HG03159 (cell line): ENCODE measurements at regions not wholly inside any gene's neighbourhood (a gene's known extent, or its start where the extent isn't known, plus 50 kb on each side); places are given as distances from the start of the nearest gene placed in this dataset.
"Not testable (repeated sequence)": the region's sequence is repeated elsewhere in the genome, so short reads cannot be mapped to it uniquely, and the experiment has no call there.

ENCODE experiments used
- ATAC-seq: cut with Tn5 transposase; IDR thresholded peaks from one replicate; pipeline ENCODE4 v1.9.1; 2021; ENCODE audit warnings: mild to moderate bottlenecking, moderate library complexity; ENCODE audit not compliant: unreplicated experiment

GRCh38 chr4:27620886-27621285 lies 760.2 kb downstream of the STIM2 start:
- ATAC-seq: no peak

GRCh38 chr4:27624749-27625148 lies 764.1 kb downstream of the STIM2 start:
- no peak for ATAC-seq

DNA sequence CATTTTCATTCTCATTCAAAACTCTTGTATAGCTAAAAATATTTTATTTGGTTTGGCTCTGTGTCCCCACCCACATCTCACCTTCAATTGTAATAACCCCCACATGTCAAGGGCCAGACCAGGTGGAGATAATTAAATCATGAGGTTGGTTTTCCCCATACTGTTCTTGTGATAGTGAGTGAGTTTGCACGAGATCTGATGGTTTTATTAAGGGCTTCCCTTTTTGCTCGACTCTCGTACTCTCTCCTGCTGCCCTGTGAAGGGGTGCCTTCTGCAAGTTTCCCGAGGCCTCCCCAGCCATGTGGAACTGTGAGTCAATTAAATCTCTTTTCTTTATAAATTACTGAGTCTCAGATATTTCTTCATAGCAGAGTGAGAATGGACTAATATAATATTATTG lies 768.0 kb downstream of the STIM2 start:
- ATAC-seq: no peak

DNA sequence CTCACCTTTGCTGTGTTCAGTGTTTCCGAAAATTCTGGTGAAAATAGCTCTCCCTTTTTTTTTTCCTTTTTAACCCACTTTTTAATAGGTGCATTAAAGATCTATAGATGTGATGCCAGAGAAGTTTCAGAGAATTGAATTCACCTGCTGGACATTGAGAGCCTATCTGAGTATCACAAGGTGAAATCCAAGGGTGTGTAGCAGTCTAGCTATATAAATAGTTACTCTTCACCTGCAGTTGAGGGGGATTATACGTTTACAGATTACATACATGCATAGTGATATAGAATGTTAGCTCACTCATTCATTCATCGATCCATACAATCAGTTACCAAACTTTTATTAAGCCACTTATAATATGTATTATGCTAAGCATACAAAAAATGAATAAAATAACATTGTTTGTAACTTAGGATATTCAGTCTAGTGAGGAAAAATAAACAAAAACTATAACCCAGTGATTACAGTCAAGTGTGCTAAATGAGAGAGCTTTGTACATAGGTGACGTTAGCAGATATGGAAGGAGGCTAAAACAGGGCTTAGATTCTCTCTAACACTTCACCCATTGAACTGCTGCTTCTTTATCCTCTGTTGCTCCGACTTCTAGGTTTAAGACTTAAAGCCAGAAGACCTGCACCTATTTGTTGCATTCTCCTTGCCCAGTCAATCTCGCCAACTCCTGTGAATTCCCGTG lies 769.0 kb downstream of the STIM2 start:
- no peak for ATAC-seq

DNA sequence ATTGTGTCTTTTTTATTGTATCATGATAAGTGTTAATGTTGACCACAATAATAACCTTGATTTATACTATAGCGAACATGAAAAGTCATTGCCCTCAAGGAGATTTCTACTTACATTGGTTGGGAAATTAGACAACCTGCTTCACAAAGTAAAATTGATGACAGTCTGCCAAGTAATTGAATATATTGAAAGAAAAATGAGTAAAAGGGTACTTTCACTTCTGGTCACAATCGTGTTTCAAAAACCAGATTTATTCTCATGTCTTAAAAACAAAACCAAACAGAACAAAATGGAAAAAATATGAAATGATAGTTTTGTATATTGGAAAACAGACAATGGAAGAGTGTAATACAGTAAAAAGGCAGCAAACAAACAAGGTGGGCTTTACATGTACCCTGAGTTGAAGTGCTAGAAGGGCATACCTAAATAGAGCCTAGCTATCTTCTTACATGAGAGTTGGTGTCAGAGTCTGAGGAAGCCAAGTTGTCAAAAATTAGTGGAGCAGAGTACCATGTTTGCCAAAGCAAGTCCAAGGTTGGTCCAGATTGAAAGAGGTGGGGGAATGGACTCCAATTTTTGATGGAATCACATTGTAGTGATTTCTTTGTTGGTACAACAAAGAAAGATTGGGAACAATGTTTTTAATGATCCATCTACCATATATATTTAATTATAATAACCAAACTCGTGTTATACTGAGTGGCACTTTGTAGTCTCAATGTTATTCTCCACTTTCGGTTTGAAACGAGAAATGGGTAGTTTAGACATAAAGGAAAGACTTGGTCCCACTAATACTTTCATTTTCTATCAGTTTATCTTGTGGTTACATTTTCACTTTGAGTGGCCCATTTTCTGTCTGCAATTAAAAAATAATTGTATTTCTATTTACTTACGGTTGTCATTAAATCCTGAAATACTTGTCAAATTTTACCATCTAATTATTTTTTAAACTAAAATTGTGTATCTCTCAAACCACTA lies 775.6 kb downstream of the STIM2 start:
- ATAC-seq: peak; percentile 81

DNA sequence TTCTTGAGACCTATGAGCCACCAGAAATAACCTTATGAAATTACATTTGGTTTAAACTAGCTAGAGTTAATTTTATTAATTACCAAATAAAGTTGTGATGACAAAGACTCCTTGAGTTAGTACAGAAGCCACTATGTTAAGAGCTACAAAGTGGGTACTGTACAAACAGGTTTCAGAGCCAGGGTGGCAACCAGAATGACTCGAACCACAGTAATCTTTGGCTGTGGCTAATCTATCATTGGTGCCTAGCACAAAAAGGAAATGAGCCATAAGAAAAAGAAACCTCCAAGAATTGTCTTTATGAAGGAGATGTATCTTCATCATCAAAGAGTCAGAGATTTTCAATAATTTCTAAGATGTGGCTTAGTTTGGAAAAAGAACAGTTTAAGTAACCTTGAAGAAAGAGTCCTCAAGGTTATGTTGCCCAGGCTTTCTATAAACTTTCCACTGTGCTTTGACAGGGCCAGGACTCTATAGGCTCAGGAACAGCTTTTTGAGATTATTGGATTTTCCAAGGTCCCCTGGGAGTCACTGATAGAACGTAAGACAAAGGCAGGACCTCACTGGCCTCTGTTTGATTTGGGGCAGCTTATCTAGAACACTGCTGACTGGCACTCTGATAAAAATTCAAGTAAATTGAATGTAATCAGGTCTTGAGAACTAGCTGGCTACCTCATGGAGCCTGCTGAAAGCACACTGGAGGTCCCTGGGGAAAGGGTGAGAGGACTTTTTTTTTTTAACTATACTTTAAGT lies 777.7 kb downstream of the STIM2 start:
- ATAC-seq: no peak

DNA sequence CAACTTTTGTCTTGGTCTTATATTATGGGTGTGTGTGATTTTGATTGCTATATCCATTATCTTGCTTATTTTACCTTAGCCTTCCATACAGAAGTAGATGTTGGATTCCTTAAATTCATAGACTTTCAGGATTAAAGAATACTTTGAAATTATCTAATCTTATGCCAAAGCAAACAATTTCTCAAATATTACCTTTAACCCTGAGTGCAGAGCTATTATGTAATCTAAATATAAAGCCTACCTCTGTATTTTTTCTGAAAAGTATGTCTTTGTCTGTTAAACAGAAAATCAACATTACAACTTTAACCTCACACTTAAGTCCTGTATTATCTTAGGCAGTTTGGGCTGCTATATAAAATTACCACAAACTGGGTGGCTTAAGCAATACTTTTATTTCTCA lies 782.5 kb downstream of the STIM2 start:
- no peak for ATAC-seq

DNA sequence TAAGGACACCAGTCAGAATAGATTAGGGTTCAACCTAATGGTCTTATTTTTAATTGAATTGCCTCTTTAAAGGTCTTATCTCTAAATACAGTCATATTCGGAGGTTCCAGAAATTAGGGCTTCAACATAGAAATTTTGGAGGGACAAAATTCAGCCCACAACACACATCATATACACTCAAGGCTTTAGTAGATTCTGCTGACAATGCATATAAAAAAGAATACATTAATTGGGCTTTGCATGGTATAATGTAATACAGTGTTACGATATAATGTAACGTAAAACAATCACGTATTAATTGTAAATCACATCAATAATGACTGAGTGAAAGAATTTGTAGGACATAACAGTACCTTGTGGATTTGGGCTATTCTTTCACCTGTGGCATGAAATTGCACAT lies 787.8 kb downstream of the STIM2 start:
- no peak for ATAC-seq

- no peak for ATAC-seq
Observed at GRCh38 chr4:27662426-27662825, 801.8 kb downstream of the STIM2 start.

DNA sequence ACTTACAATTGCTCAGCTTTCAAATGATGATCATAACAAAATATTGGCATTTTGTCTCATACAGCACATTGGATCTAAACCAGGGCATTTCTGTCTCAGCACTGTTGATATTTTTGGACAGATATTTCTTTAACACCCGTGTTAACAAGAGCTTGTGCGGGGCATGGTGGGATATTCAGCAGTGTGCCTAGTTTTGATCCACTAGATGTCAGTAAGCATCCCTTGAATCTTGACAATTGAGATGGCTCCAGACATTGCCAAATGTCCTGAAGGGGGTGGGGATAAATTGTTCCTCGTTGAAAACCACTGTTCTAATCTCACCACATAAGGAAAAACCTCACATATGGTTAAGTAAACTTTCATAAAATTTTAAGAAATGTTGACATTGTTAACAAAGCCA lies 806.3 kb downstream of the STIM2 start:
- no peak for ATAC-seq

GRCh38 chr4:27668001-27668400 lies 807.4 kb downstream of the STIM2 start:
- no peak for ATAC-seq

- no peak for ATAC-seq
Observed at GRCh38 chr4:27678027-27678426, 817.4 kb downstream of the STIM2 start.

GRCh38 chr4:27684610-27685011 lies 824.0 kb downstream of the STIM2 start:
- peak; percentile 97 for ATAC-seq

DNA sequence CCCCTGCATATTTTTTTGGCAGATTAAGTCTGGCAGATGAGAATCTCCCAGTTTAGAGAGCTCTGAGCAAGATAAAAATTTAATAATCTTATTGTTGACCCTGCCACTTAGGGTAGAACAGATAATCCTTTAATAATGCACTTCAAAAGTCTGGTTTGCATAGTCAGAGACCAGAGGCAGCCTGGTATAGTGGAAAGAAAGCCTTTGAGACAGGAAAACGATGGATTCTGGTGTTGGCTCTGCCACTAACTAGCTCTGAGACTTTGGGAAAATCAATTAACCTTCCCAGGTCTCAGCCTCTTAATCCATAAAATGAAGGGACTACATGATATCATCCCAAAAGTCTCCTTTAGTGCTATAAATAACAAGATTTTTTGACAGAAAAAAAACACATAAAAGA lies 824.5 kb downstream of the STIM2 start:
- no peak for ATAC-seq

- ATAC-seq: no peak
Observed at GRCh38 chr4:27685947-27686346, 825.3 kb downstream of the STIM2 start.

DNA sequence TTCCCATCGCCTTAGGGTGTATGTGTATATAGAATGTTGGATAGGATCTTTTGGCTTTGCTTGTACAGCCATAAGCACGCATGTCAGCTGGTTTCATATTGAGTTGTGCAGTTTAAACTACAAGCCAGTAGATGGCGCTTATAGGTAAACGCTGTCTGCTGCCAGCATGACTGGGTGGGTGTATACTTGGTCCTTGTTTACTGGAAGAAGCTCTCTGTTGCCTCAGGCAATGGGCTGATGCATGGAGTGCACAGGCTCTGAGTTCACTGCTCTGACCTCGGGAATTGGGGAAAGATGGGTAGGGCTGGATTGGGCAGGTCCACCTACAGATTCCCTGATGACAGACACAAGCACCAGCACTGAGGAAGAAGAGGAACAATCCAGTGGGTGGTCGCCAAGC lies 831.5 kb downstream of the STIM2 start:
- peak; percentile 93 for ATAC-seq

- no peak for ATAC-seq
Observed at GRCh38 chr4:27692868-27693634, 832.4 kb downstream of the STIM2 start.

- not testable (repeated sequence) for ATAC-seq
Observed at GRCh38 chr4:27696257-27696656, 835.6 kb downstream of the STIM2 start.

DNA sequence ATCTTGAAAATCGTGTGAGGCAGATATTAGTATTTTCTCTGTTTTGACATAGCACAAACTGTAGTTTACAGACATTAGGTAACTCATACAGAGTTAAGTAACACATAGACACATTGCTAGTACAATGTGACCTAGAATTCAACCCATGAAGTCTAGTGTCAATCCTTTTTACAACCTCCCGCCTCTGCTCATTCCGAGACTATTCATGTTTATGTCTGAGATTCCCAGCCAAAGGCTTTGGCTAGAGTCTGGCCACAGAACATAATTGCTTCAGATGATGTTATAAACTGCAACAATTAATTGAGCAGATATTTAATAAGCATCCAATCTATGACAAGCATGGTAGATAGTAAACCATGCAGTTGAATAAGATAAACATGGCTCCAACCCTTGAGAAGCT lies 841.0 kb downstream of the STIM2 start:
- no peak for ATAC-seq

- no peak for ATAC-seq
Observed at GRCh38 chr4:27702730-27703431, 842.2 kb downstream of the STIM2 start.
